SKM-1 treated with dmso at 0.1 percent for 144 hours (cell line): ENCODE measurements at regions not wholly inside any gene's neighbourhood (a gene's known extent, or its start where the extent isn't known, plus 50 kb on each side); places are given as distances from the start of the nearest gene placed in this dataset.

ENCODE experiments used
- DNase-seq: peaks from one replicate; lab custom pipeline; 2025; ENCODE audit not compliant: unreplicated experiment; lab: John Stamatoyannopoulos, UW

GRCh38 chr2:200052627-200053026, 97.2 kb downstream of the MAIP1 start:
- no peak for DNase-seq

- DNase-seq: no peak
These were observed 99.5 kb downstream of the MAIP1 start for GRCh38 chr2:200054681-200055468.

GRCh38 chr2:200056105-200056504, 100.7 kb downstream of the MAIP1 start:
- DNase-seq: no peak

GRCh38 chr2:200063155-200063554, 107.8 kb downstream of the MAIP1 start:
- no peak for DNase-seq

- no peak for DNase-seq
These were observed 109.5 kb downstream of the MAIP1 start for GRCh38 chr2:200064879-200065278.

GRCh38 chr2:200065477-200065876, 110.1 kb downstream of the MAIP1 start:
- DNase-seq: no peak

- DNase-seq: no peak
These were observed 111.0 kb downstream of the MAIP1 start for GRCh38 chr2:200066417-200066816.

GRCh38 chr2:200068642-200069041, 113.3 kb downstream of the MAIP1 start:
- no peak for DNase-seq

GRCh38 chr2:200077210-200077650, 121.8 kb downstream of the MAIP1 start:
- no peak for DNase-seq

- DNase-seq: no peak
These were observed 122.5 kb downstream of the MAIP1 start for GRCh38 chr2:200077838-200078237.

GRCh38 chr2:200079356-200079755, 124.0 kb downstream of the MAIP1 start:
- DNase-seq: no peak

GRCh38 chr2:200081236-200081635, 125.9 kb downstream of the MAIP1 start:
- no peak for DNase-seq

- DNase-seq: no peak
These were observed 126.4 kb downstream of the MAIP1 start for GRCh38 chr2:200081811-200082210.

- DNase-seq: no peak
These were observed 128.7 kb downstream of the MAIP1 start for GRCh38 chr2:200084036-200084435.

- DNase-seq: no peak
These were observed 131.5 kb downstream of the MAIP1 start for GRCh38 chr2:200086911-200087310.

- DNase-seq: no peak
These were observed 132.1 kb downstream of the MAIP1 start for GRCh38 chr2:200087451-200087850.

- DNase-seq: no peak
These were observed 133.8 kb downstream of the MAIP1 start for GRCh38 chr2:200089040-200089755.

- no peak for DNase-seq
These were observed 134.4 kb downstream of the MAIP1 start for GRCh38 chr2:200089756-200090109.

GRCh38 chr2:200090683-200091082, 135.3 kb downstream of the MAIP1 start:
- no peak for DNase-seq

GRCh38 chr2:200091126-200091525, 135.7 kb downstream of the MAIP1 start:
- no peak for DNase-seq

- DNase-seq: no peak
These were observed 136.9 kb downstream of the MAIP1 start for GRCh38 chr2:200092235-200092634.

- no peak for DNase-seq
These were observed 140.1 kb downstream of the MAIP1 start for GRCh38 chr2:200095436-200095835.
